PFSK-1 (cell line): ENCODE measurements at regions not wholly inside any gene's neighbourhood (a gene's known extent, or its start where the extent isn't known, plus 50 kb on each side); places are given as distances from the start of the nearest gene placed in this dataset.

ENCODE experiments used
- FOXP2 ChIP-seq: optimal IDR thresholded peaks from 2 replicates; pipeline ENCODE3; 2011; ENCODE audit warnings: borderline replicate concordance, control low read depth, inconsistent platforms; ENCODE audit not compliant: insufficient read depth; ENCODE audit errors: extremely low read length, extremely low read depth
- POLR2AphosphoS5 ChIP-seq: IDR thresholded peaks from 2 replicates; pipeline ENCODE4 v1.6.1; 2012; ENCODE audit warnings: low read depth, mild to moderate bottlenecking, control low read depth, low read length, moderate library complexity
- REST ChIP-seq, 2 experiments: IDR thresholded peaks; 2 replicates each; pipeline versions ENCODE4 v1.6.1 to v1.8.0; 2011 to 2012; ENCODE audit warnings: low read depth in 2 of 2, low read length in 2 of 2, control low read depth in 1 of 2, inconsistent platforms in 1 of 2, mild to moderate bottlenecking in 1 of 2, moderate library complexity in 1 of 2; ENCODE audit not compliant: insufficient read depth in 1 of 2
- SIN3A ChIP-seq: IDR thresholded peaks from 2 replicates; pipeline ENCODE4 v1.6.1; 2012; ENCODE audit warnings: mild to moderate bottlenecking, low read length, moderate library complexity, borderline replicate concordance; ENCODE audit not compliant: insufficient read depth
- TAF1 ChIP-seq: IDR thresholded peaks from 2 replicates; pipeline ENCODE4 v1.6.1; 2012; ENCODE audit warnings: low read length, control low read depth, borderline replicate concordance; ENCODE audit not compliant: insufficient read depth

- TF ChIP-seq POLR2AphosphoS5: no peak
- TF ChIP-seq TAF1: no peak
- TF ChIP-seq REST (IDR thresholded peaks at IDR 0.05; ENCODE audit: insufficient read depth in 1 of 2, low read depth in 2 of 2, low read length in 2 of 2): no peak
- TF ChIP-seq SIN3A: no peak
- TF ChIP-seq FOXP2: no peak
Measured at GRCh38 chr1:164498792-164499191, 60.2 kb upstream of the PBX1 start.

GRCh38 chr1:164504749-164505148 is 54.2 kb upstream of the PBX1 start:
- TF ChIP-seq REST (IDR thresholded peaks at IDR 0.05; ENCODE audit: insufficient read depth in 1 of 2, low read depth in 2 of 2, low read length in 2 of 2) (no peak), TAF1 (no peak), FOXP2 (no peak), SIN3A (no peak), POLR2AphosphoS5 (no peak)
